ENCODE measurements at regions not wholly inside any gene's neighbourhood (a gene's known extent, or its start where the extent isn't known, plus 50 kb on each side); places are given as distances from the start of the nearest gene placed in this dataset.

GRCh38 chr1:229832695-229833094 is 206.6 kb downstream of the URB2 start:
- no peak overlapping the region for H2AFZ ChIP-seq (ENCODE audit: insufficient read depth, low read depth, low read length, poor library complexity, severe bottlenecking)
- CTCF ChIA-PET, result no interaction called here

DNA sequence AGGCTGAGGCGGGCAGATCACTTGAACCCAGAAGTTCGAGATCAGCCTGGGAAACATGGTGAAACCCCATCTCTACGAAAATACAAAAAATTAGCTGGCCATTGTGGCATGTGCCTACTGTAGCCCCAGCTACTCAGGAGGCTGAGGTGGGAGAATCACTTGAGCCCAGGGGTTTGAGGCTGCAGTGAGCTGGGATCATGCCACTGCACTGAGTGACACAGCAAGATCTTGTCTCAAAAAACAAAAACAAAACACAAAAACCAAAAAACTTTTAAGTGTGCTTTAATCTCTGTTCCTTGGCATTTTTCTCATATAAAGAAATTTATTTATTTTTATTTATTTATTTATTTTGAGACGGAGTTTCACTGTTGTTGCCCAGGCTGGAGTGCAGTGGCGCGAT is 208.2 kb downstream of the URB2 start:
- peaks cover 24% of the 10 kb centered on the region for H3K27me3 Mint-ChIP-seq
- Histone ChIP-seq H3K36me3 (replicated peaks in 1 of 2; ENCODE audit: control extremely low read depth in 1 of 2, control insufficient read depth in 1 of 2, extremely low read depth in 1 of 2, insufficient read depth in 2 of 2, low read length in 1 of 2) (no peaks in the 10 kb centered on the region), H3K27ac (ENCODE audit: low read length in 2 of 2) (no peak overlapping the region), H3K27me3 (replicated peaks in 1 of 4; ENCODE audit: control extremely low read depth in 1 of 4, control insufficient read depth in 3 of 4, insufficient read depth in 4 of 4, low read length in 3 of 4) (peaks cover 0 to 7% (median 0%) of the 10 kb centered on the region in 4 experiments), H3K9me3 (ENCODE audit: control extremely low read depth in 1 of 3, control insufficient read depth in 2 of 3, insufficient read depth in 1 of 3, low read length in 2 of 3) (peaks cover 0 to 2% (median 1%) of the 10 kb centered on the region in 3 donors), H2AFZ (ENCODE audit: insufficient read depth, low read depth, low read length, poor library complexity, severe bottlenecking) (no peak overlapping the region), H3K79me2 (ENCODE audit: control insufficient read depth, insufficient read depth, low read length) (no peaks in the 10 kb centered on the region), H3K4me2 (replicated peaks; ENCODE audit: low read depth, low read length, poor library complexity, severe bottlenecking) (no peak overlapping the region), H3K4me3 (ENCODE audit: control extremely low read depth in 1 of 5, extremely low read depth in 1 of 5, insufficient read depth in 1 of 5, low read depth in 2 of 5, low read length in 4 of 5) (no peak overlapping the region), H3K4me1 (ENCODE audit: control insufficient read depth in 2 of 2, insufficient read depth in 2 of 2, low read length in 2 of 2) (no peaks in the 10 kb centered on the region), H4K20me1 (ENCODE audit: control insufficient read depth, insufficient read depth, low read length, poor library complexity, severe bottlenecking) (no peaks in the 10 kb centered on the region), H3K9ac (ENCODE audit: low read length) (no peak overlapping the region)
- TF ChIP-seq EZH2 (IDR thresholded peaks at IDR 0.05; ENCODE audit: borderline replicate concordance, insufficient read depth, low read depth, low read length, poor library complexity, severe bottlenecking) (no peak), CTCF (IDR thresholded peaks at IDR 0.05) (no peak)
- 93% methylated on average over 6 of the region's 6 CpGs for WGBS (ENCODE audit: insufficient coverage)
- DNase-seq (no peak), ATAC-seq (ENCODE audit: low read depth) (no peak)
- H3K27ac Mint-ChIP-seq, result no peak overlapping the region
- H3K4me1 Mint-ChIP-seq, result no peaks in the 10 kb centered on the region
- ChIA-PET CTCF (no interaction called here), POLR2A (no interaction called here)
- intact Hi-C loops (cut with micrococcal nuclease), result no loop called here
- no peaks in the 10 kb centered on the region for H3K9me3 Mint-ChIP-seq (ENCODE audit: insufficient read depth)
- H3K4me3 Mint-ChIP-seq, result no peak overlapping the region

More at GRCh38 chr1:229832695-229833094, 206.6 kb downstream of the URB2 start:
- Mint-ChIP-seq H3K27me3 (peaks cover 27% of the 10 kb centered on the region), H3K9me3 (ENCODE audit: insufficient read depth) (no peaks in the 10 kb centered on the region), H3K4me3 (no peak overlapping the region), H3K27ac (no peak overlapping the region), H3K4me1 (no peaks in the 10 kb centered on the region)
- no peaks in the 10 kb centered on the region for H4K20me1 ChIP-seq (ENCODE audit: control insufficient read depth, insufficient read depth, low read length, poor library complexity, severe bottlenecking)
- no peaks in the 10 kb centered on the region for H3K4me1 ChIP-seq (ENCODE audit: control insufficient read depth in 2 of 2, insufficient read depth in 2 of 2, low read length in 2 of 2)
- no peak overlapping the region for H3K4me3 ChIP-seq (ENCODE audit: control extremely low read depth in 1 of 5, extremely low read depth in 1 of 5, insufficient read depth in 1 of 5, low read depth in 2 of 5, low read length in 4 of 5)
- H3K9ac ChIP-seq (ENCODE audit: low read length), result no peak overlapping the region
- no peaks in the 10 kb centered on the region for H3K79me2 ChIP-seq (ENCODE audit: control insufficient read depth, insufficient read depth, low read length)
- peaks cover 0 to 2% (median 1%) of the 10 kb centered on the region in 3 donors for H3K9me3 ChIP-seq (ENCODE audit: control extremely low read depth in 1 of 3, control insufficient read depth in 2 of 3, insufficient read depth in 1 of 3, low read length in 2 of 3)
- H3K27ac ChIP-seq (ENCODE audit: low read length in 2 of 2), result no peak overlapping the region
- POLR2A ChIA-PET, result no interaction called here
- no peak for ATAC-seq (ENCODE audit: low read depth)
- no peaks in the 10 kb centered on the region for H3K36me3 ChIP-seq (replicated peaks in 1 of 2; ENCODE audit: control extremely low read depth in 1 of 2, control insufficient read depth in 1 of 2, extremely low read depth in 1 of 2, insufficient read depth in 2 of 2, low read length in 1 of 2)
- 84% methylated on average over 3 of the region's 3 CpGs for WGBS (ENCODE audit: insufficient coverage)
- no peak for DNase-seq
- intact Hi-C loops (cut with micrococcal nuclease), result no loop called here
- H3K4me2 ChIP-seq (replicated peaks; ENCODE audit: low read depth, low read length, poor library complexity, severe bottlenecking), result no peak overlapping the region
- peaks cover 0 to 7% (median 0%) of the 10 kb centered on the region in 4 experiments for H3K27me3 ChIP-seq (replicated peaks in 1 of 4; ENCODE audit: control extremely low read depth in 1 of 4, control insufficient read depth in 3 of 4, insufficient read depth in 4 of 4, low read length in 3 of 4)
- no peak for TF ChIP-seq CTCF (IDR thresholded peaks at IDR 0.05)

All from B cell (primary cell).